AG04450 (cell line): ENCODE measurements at regions not wholly inside any gene's neighbourhood (a gene's known extent, or its start where the extent isn't known, plus 50 kb on each side); places are given as distances from the start of the nearest gene placed in this dataset.

Experiments used
- CTCF ChIA-PET: fragments of 300-600, 350-600 bp; formaldehyde crosslinking; extraction: SDS; loops from one replicate; lab custom pipeline; 2022; ENCODE audit warnings: antibody characterized with exemption, inconsistent platforms; lab: Charles Lee
- POLR2A ChIA-PET: fragments of 350-600 bp; formaldehyde crosslinking; extraction: SDS; loops from one replicate; lab custom pipeline; 2021; ENCODE audit warnings: antibody characterized with exemption, inconsistent platforms; lab: Yijun Ruan, JAX
- DNase-seq: peaks from one replicate; pipeline ENCODE4 v3.0.0-alpha.2; 2011; ENCODE audit warnings: low read depth, low spot score
- H3K27ac ChIP-seq: one replicate; pipeline ENCODE4 v1.5.1; 2012; ENCODE audit warnings: low read depth, low read length, control low read depth
- H3K27me3 ChIP-seq: one replicate; pipeline ENCODE4 v1.6.0; 2012; ENCODE audit warnings: low read length; ENCODE audit not compliant: control insufficient read depth, insufficient read depth
- H3K4me3 ChIP-seq: 2 replicates; pipeline ENCODE4 v1.5.1; 2011; ENCODE audit warnings: mild to moderate bottlenecking, low read depth, low read length, control low read depth
- H3K9me3 ChIP-seq: 2 replicates; pipeline ENCODE4 v1.5.1; 2012; ENCODE audit warnings: low read length; ENCODE audit not compliant: control insufficient read depth, insufficient read depth
- CTCF ChIP-seq: IDR thresholded peaks from 2 replicates; pipeline ENCODE4 v1.5.1; 2011; ENCODE audit warnings: low read depth, low read length, control low read depth, inconsistent platforms

GRCh38 chr4:186839122-186840037 is 115.7 kb upstream of the FAT1 start:
- peak; percentile 51 for DNase-seq
- ChIA-PET CTCF (interaction anchor here (0.6 to 0.8 kb wide), 2 partner anchors 17 to 93 kb away, joined by 3 read pairs; no protein-coding TSS in a partner anchor), POLR2A (interaction anchor here (0.6 kb wide), 1 partner anchor 82 kb away, joined by 4 read pairs; no protein-coding TSS in a partner anchor)
- H3K4me3 ChIP-seq: peak overlapping the region; percentile 47
- peak overlapping the region; percentile 95 for H3K27ac ChIP-seq
- TF ChIP-seq CTCF: no peak
- H3K9me3 ChIP-seq: no peaks in the 10 kb centered on the region; the same call in 1 of the 2 replicates
- no peaks in the 10 kb centered on the region for H3K27me3 ChIP-seq

GRCh38 chr4:186840222-186840701 is 116.6 kb upstream of the FAT1 start:
- ChIA-PET POLR2A (interaction anchor here (0.6 kb wide), 1 partner anchor 83 kb away, joined by 4 read pairs; no protein-coding TSS in a partner anchor), CTCF (no interaction called here)
- H3K27ac ChIP-seq: peak overlapping the region; percentile 95
- DNase-seq: peak; percentile 11
- TF ChIP-seq CTCF: no peak
- no peaks in the 10 kb centered on the region; the same call in 1 of the 2 replicates for H3K9me3 ChIP-seq
- no peaks in the 10 kb centered on the region for H3K27me3 ChIP-seq
- peak overlapping the region; percentile 17 for H3K4me3 ChIP-seq

GRCh38 chr4:186840771-186841301 is 117.2 kb upstream of the FAT1 start:
- ChIA-PET POLR2A (no interaction called here), CTCF (no interaction called here)
- Histone ChIP-seq H3K4me3 (no peak overlapping the region), H3K27ac (peak overlapping the region; percentile 95), H3K27me3 (no peaks in the 10 kb centered on the region), H3K9me3 (no peaks in the 10 kb centered on the region; the same call in 1 of the 2 replicates)
- TF ChIP-seq CTCF: no peak
- no peak for DNase-seq

- CTCF ChIA-PET: interaction anchor here (1.0 to 1.6 kb wide), 3 partner anchors 13 to 76 kb away, joined by 3 to 4 read pairs (median 3); no protein-coding TSS in a partner anchor
- POLR2A ChIA-PET: interaction anchor here (1.0 to 1.6 kb wide), 3 partner anchors 14 to 73 kb away, joined by 3 to 8 read pairs (median 3); no protein-coding TSS in a partner anchor
- H3K27ac ChIP-seq: peak overlapping the region; percentile 96
- TF ChIP-seq CTCF: no peak
- H3K27me3 ChIP-seq: no peaks in the 10 kb centered on the region
- peak; percentile 26 for DNase-seq
- peak overlapping the region; percentile 47 for H3K4me3 ChIP-seq
- H3K9me3 ChIP-seq: no peaks in the 10 kb centered on the region; the same call in 1 of the 2 replicates
Measured at GRCh38 chr4:186844059-186844681, 120.5 kb upstream of the FAT1 start.
